WTC11 (cell line): ENCODE measurements at regions not wholly inside any gene's neighbourhood (a gene's known extent, or its start where the extent isn't known, plus 50 kb on each side); places are given as distances from the start of the nearest gene placed in this dataset.

Experiments used
- ATAC-seq: fragments of 200-7000 bp; cut with Tn5 transposase; 2 replicates; pipeline ENCODE4 v1.10.0; 2021; ENCODE audit warnings: mild to moderate bottlenecking, moderate library complexity
- CTCF ChIA-PET: fragments of 300-600 bp; sonication (Branson Sonifier 250); formaldehyde crosslinking; loops from one replicate; lab custom pipeline; 2021; ENCODE audit warnings: antibody characterized with exemption; lab: Charles Lee
- POLR2A ChIA-PET: fragments of 350-600 bp; sonication (Branson Sonifier 250); formaldehyde crosslinking; loops from one replicate; lab custom pipeline; 2021; ENCODE audit warnings: antibody characterized with exemption; lab: Charles Lee
- DNase-seq: peaks from one replicate; pipeline ENCODE4 v3.0.0; 2021; ENCODE audit warnings: low spot score
- H3K27ac Mint-ChIP-seq: 2 replicates; pipeline ENCODE4 v1.8.0; 2021; ENCODE audit warnings: mixed read lengths
- H3K27me3 Mint-ChIP-seq: 2 replicates; pipeline ENCODE4 v1.8.0; 2021; ENCODE audit warnings: low read depth, mild to moderate bottlenecking, moderate library complexity, mixed read lengths
- H3K36me3 Mint-ChIP-seq: 2 replicates; pipeline ENCODE4 v1.8.0; 2021; ENCODE audit warnings: mixed read lengths
- H3K4me1 Mint-ChIP-seq: 2 replicates; pipeline ENCODE4 v1.8.0; 2022; ENCODE audit warnings: mixed read lengths
- H3K4me3 Mint-ChIP-seq: 2 replicates; pipeline ENCODE4 v1.8.0; 2021; ENCODE audit warnings: mild to moderate bottlenecking, moderate library complexity, mixed read lengths
- H3K9me3 Mint-ChIP-seq: 2 replicates; pipeline ENCODE4 v1.8.0; 2021; ENCODE audit warnings: mixed read lengths
- AFF4 ChIP-seq: sonication (generic); formaldehyde crosslinking; IDR thresholded peaks from 2 replicates; pipeline ENCODE4 v1.8.1; 2023; ENCODE audit warnings: mild to moderate bottlenecking, missing genetic modification reagents, borderline replicate concordance
- ATF2 ChIP-seq: sonication (generic); formaldehyde crosslinking; IDR thresholded peaks from 2 replicates; pipeline ENCODE4 v1.8.1; 2022; ENCODE audit warnings: low read depth, missing genetic modification reagents, borderline replicate concordance
- GTF2I ChIP-seq: fragments of 250-450 bp; sonication (Bioruptor Pico); conservative IDR thresholded peaks from 2 replicates; pipeline ENCODE4 v1.4.0; 2021; ENCODE audit warnings: mild to moderate bottlenecking
- JUN ChIP-seq: sonication (generic); formaldehyde crosslinking; IDR thresholded peaks from 2 replicates; pipeline ENCODE4 v1.8.0; 2023; ENCODE audit warnings: mild to moderate bottlenecking, missing genetic modification reagents
- NR2C2 ChIP-seq: sonication (generic); formaldehyde crosslinking; IDR thresholded peaks from 2 replicates; pipeline ENCODE4 v1.8.0; 2022; ENCODE audit warnings: mild to moderate bottlenecking, missing genetic modification reagents
- PRRX2 ChIP-seq: fragments of 250-450 bp; sonication (Bioruptor Pico); IDR thresholded peaks from 2 replicates; pipeline ENCODE4 v1.8.0; 2021; ENCODE audit warnings: mild to moderate bottlenecking
- TEAD1 ChIP-seq: sonication (generic); formaldehyde crosslinking; IDR thresholded peaks from 2 replicates; pipeline ENCODE4 v1.8.0; 2022; ENCODE audit warnings: mild to moderate bottlenecking, missing genetic modification reagents
- TEAD4 ChIP-seq: sonication (generic); formaldehyde crosslinking; IDR thresholded peaks from 2 replicates; pipeline ENCODE4 v1.8.0; 2022; ENCODE audit warnings: mild to moderate bottlenecking, missing genetic modification reagents
- USF1 ChIP-seq: sonication (generic); formaldehyde crosslinking; IDR thresholded peaks from 2 replicates; pipeline ENCODE4 v1.8.0; 2022; ENCODE audit warnings: mild to moderate bottlenecking, missing genetic modification reagents
- ZBTB43 ChIP-seq: sonication (generic); formaldehyde crosslinking; IDR thresholded peaks from 2 replicates; pipeline ENCODE4 v1.8.1; 2023; ENCODE audit warnings: mild to moderate bottlenecking, missing genetic modification reagents
- ZNF219 ChIP-seq: sonication (generic); formaldehyde crosslinking; IDR thresholded peaks from 2 replicates; pipeline ENCODE4 v1.8.0; 2023; ENCODE audit warnings: missing genetic modification reagents, mild to moderate bottlenecking, borderline replicate concordance
- ZNF512 ChIP-seq: sonication (generic); formaldehyde crosslinking; IDR thresholded peaks from 2 replicates; pipeline ENCODE4 v1.8.1; 2022; ENCODE audit warnings: missing genetic modification reagents, borderline replicate concordance
- TF ChIP-seq, protein P1 (sequence below): sonication (generic); formaldehyde crosslinking; IDR thresholded peaks from 2 replicates; pipeline ENCODE4 v1.8.0; 2022; ENCODE audit warnings: missing genetic modification reagents
- TF ChIP-seq, protein P2 (sequence below): fragments of 250-450 bp; sonication (Bioruptor Pico); IDR thresholded peaks from 2 replicates; pipeline ENCODE4 v1.9.0; 2021; ENCODE audit warnings: mild to moderate bottlenecking

- no peak for TF ChIP-seq PRRX2 (CRISPR knock-in tag)
- TF ChIP-seq JUN (CRISPR knock-in tag) = no peak
- no peak for TF ChIP-seq GTF2I (CRISPR knock-in tag)
- TF ChIP-seq NR2C2 (CRISPR knock-in tag) = no peak
- TF ChIP-seq, protein P1, sequence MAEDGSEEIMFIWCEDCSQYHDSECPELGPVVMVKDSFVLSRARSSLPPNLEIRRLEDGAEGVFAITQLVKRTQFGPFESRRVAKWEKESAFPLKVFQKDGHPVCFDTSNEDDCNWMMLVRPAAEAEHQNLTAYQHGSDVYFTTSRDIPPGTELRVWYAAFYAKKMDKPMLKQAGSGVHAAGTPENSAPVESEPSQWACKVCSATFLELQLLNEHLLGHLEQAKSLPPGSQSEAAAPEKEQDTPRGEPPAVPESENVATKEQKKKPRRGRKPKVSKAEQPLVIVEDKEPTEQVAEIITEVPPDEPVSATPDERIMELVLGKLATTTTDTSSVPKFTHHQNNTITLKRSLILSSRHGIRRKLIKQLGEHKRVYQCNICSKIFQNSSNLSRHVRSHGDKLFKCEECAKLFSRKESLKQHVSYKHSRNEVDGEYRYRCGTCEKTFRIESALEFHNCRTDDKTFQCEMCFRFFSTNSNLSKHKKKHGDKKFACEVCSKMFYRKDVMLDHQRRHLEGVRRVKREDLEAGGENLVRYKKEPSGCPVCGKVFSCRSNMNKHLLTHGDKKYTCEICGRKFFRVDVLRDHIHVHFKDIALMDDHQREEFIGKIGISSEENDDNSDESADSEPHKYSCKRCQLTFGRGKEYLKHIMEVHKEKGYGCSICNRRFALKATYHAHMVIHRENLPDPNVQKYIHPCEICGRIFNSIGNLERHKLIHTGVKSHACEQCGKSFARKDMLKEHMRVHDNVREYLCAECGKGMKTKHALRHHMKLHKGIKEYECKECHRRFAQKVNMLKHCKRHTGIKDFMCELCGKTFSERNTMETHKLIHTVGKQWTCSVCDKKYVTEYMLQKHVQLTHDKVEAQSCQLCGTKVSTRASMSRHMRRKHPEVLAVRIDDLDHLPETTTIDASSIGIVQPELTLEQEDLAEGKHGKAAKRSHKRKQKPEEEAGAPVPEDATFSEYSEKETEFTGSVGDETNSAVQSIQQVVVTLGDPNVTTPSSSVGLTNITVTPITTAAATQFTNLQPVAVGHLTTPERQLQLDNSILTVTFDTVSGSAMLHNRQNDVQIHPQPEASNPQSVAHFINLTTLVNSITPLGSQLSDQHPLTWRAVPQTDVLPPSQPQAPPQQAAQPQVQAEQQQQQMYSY = no peak
- TF ChIP-seq TEAD4 (CRISPR knock-in tag) = no peak
- TF ChIP-seq ZNF512 (CRISPR knock-in tag) = no peak
- no peak for TF ChIP-seq ZNF219
Observed at GRCh38 chr4:26021417-26022345, 107.7 kb downstream of the SMIM20 start (continued).

GRCh38 chr4:26022346-26023202 is 108.6 kb downstream of the SMIM20 start:
- H3K27me3 Mint-ChIP-seq = no peaks in the 10 kb centered on the region; the same call in 1 of the 2 replicates
- TF ChIP-seq TEAD1 (CRISPR knock-in tag) (no peak), ZBTB43 (no peak), ATF2 (CRISPR knock-in tag) (no peak), AFF4 (CRISPR knock-in tag) (no peak), USF1 (CRISPR knock-in tag) (no peak), ZNF512 (CRISPR knock-in tag) (no peak)
- TF ChIP-seq, protein P2, sequence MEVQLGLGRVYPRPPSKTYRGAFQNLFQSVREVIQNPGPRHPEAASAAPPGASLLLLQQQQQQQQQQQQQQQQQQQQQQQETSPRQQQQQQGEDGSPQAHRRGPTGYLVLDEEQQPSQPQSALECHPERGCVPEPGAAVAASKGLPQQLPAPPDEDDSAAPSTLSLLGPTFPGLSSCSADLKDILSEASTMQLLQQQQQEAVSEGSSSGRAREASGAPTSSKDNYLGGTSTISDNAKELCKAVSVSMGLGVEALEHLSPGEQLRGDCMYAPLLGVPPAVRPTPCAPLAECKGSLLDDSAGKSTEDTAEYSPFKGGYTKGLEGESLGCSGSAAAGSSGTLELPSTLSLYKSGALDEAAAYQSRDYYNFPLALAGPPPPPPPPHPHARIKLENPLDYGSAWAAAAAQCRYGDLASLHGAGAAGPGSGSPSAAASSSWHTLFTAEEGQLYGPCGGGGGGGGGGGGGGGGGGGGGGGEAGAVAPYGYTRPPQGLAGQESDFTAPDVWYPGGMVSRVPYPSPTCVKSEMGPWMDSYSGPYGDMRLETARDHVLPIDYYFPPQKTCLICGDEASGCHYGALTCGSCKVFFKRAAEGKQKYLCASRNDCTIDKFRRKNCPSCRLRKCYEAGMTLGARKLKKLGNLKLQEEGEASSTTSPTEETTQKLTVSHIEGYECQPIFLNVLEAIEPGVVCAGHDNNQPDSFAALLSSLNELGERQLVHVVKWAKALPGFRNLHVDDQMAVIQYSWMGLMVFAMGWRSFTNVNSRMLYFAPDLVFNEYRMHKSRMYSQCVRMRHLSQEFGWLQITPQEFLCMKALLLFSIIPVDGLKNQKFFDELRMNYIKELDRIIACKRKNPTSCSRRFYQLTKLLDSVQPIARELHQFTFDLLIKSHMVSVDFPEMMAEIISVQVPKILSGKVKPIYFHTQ = no peak

More at GRCh38 chr4:26022346-26023202, 108.6 kb downstream of the SMIM20 start:
- no peak for ATAC-seq
- POLR2A ChIA-PET = interaction anchor here (0.5 kb wide), 1 partner anchor 233 kb away, joined by 6 read pairs; no protein-coding TSS in a partner anchor
- peaks cover 33% of the 10 kb centered on the region for H3K4me1 Mint-ChIP-seq
- CTCF ChIA-PET = interaction anchor here (0.9 to 1.8 kb wide), 4 partner anchors 29 to 180 kb away, joined by 3 to 5 read pairs (median 4); no protein-coding TSS in a partner anchor
- peaks cover 4% of the 10 kb centered on the region; the same call in 1 of the 2 replicates for H3K36me3 Mint-ChIP-seq
- no peak overlapping the region for H3K27ac Mint-ChIP-seq
- H3K4me3 Mint-ChIP-seq = no peak overlapping the region
- H3K9me3 Mint-ChIP-seq = peaks cover 13% of the 10 kb centered on the region
- no peak for DNase-seq
